Neural progenitor cell (in vitro differentiated cells): ENCODE measurements at regions not wholly inside any gene's neighbourhood (a gene's known extent, or its start where the extent isn't known, plus 50 kb on each side); places are given as distances from the start of the nearest gene placed in this dataset.

Source experiments
- DNase-seq: peaks from one replicate; pipeline ENCODE4 v3.0.0-alpha.2; 2016; ENCODE audit warnings: low spot score
- H2AFZ ChIP-seq: fragments of 200-600 bp; sonication (generic); replicated peaks from 2 replicates; pipeline ENCODE4 v1.6.1; 2016; ENCODE audit warnings: antibody characterized with exemption
- H3F3A ChIP-seq: fragments of 200-600 bp; sonication (generic); 2 replicates; pipeline ENCODE4 v1.6.1; 2016; ENCODE audit warnings: antibody characterized with exemption, low read depth
- H3K27ac ChIP-seq: fragments of 200-600 bp; sonication (generic); 2 replicates; pipeline ENCODE4 v1.5.1; 2016; ENCODE audit warnings: mild to moderate bottlenecking
- H3K27me3 ChIP-seq: fragments of 200-600 bp; sonication (generic); 2 replicates; pipeline ENCODE4 v1.6.1; 2016; ENCODE audit warnings: mild to moderate bottlenecking, moderate library complexity
- H3K36me3 ChIP-seq: fragments of 200-600 bp; sonication (generic); 2 replicates; pipeline ENCODE4 v1.5.1; 2016
- H3K4me1 ChIP-seq: fragments of 200-600 bp; sonication (generic); 2 replicates; pipeline ENCODE4 v1.6.1; 2016; ENCODE audit warnings: mixed run types
- H3K4me2 ChIP-seq: fragments of 200-600 bp; sonication (generic); 2 replicates; pipeline ENCODE4 v1.6.1; 2016
- H3K4me3 ChIP-seq: fragments of 200-600 bp; sonication (generic); 2 replicates; pipeline ENCODE4 v1.5.1; 2016
- H3K79me2 ChIP-seq: fragments of 200-600 bp; sonication (generic); 2 replicates; pipeline ENCODE4 v1.6.1; 2016; ENCODE audit warnings: low read depth
- H3K9ac ChIP-seq: fragments of 200-600 bp; sonication (generic); 2 replicates; pipeline ENCODE4 v1.6.1; 2016
- H3K9me3 ChIP-seq: fragments of 200-600 bp; sonication (generic); 2 replicates; pipeline ENCODE4 v1.5.1; 2016; ENCODE audit warnings: low read depth
- H4K20me1 ChIP-seq: fragments of 200-600 bp; sonication (generic); 2 replicates; pipeline ENCODE4 v1.6.1; 2016; ENCODE audit warnings: low read depth
- H3K27ac Mint-ChIP-seq: 3 replicates; pipeline ENCODE4 v1.8.0; 2021; ENCODE audit warnings: mixed read lengths
- H3K27me3 Mint-ChIP-seq: 2 replicates; pipeline ENCODE4 v1.8.0; 2022; ENCODE audit warnings: low read depth, mild to moderate bottlenecking, inconsistent platforms, moderate library complexity, mixed read lengths; ENCODE audit not compliant: insufficient read depth
- H3K36me3 Mint-ChIP-seq: 3 replicates; pipeline ENCODE4 v1.8.0; 2021; ENCODE audit warnings: mixed read lengths
- H3K4me1 Mint-ChIP-seq: 3 replicates; pipeline ENCODE4 v1.8.0; 2021; ENCODE audit warnings: mixed read lengths
- H3K4me3 Mint-ChIP-seq: 3 replicates; pipeline ENCODE4 v1.8.0; 2021; ENCODE audit warnings: mild to moderate bottlenecking, moderate library complexity, mixed read lengths
- H3K9me3 Mint-ChIP-seq: 3 replicates; pipeline ENCODE4 v1.8.0; 2020; ENCODE audit warnings: mixed read lengths
- CTCF ChIP-seq: fragments of 200-600 bp; sonication (generic); IDR thresholded peaks from 2 replicates; pipeline ENCODE4 v1.5.1; 2017; ENCODE audit warnings: antibody characterized with exemption, mild to moderate bottlenecking
- EZH2 ChIP-seq: fragments of 200-600 bp; sonication (generic); IDR thresholded peaks from 2 replicates; pipeline ENCODE4 v1.6.1; 2017; ENCODE audit warnings: antibody characterized with exemption, mild to moderate bottlenecking, moderate library complexity
- EZH2phosphoT487 ChIP-seq: fragments of 200-600 bp; sonication (generic); IDR thresholded peaks from 2 replicates; pipeline ENCODE4 v1.6.1; 2017; ENCODE audit warnings: antibody characterized with exemption

- DNase-seq, result peak; percentile 47
- H3K36me3 Mint-ChIP-seq, result peaks cover 5% of the 10 kb centered on the region
- no peak overlapping the region for H3K9ac ChIP-seq
- peak overlapping the region; percentile 43 for H3K4me3 Mint-ChIP-seq
- no peaks in the 10 kb centered on the region for H3F3A ChIP-seq
- no peaks in the 10 kb centered on the region for H3K9me3 ChIP-seq
- H3K27ac ChIP-seq, result no peak overlapping the region
- no peaks in the 10 kb centered on the region for H3K79me2 ChIP-seq
- no peak overlapping the region for H3K27ac Mint-ChIP-seq
- no peak overlapping the region for H3K4me3 ChIP-seq
- H3K27me3 Mint-ChIP-seq, result peaks cover 10% of the 10 kb centered on the region
- no peaks in the 10 kb centered on the region for H4K20me1 ChIP-seq
- H3K4me1 ChIP-seq, result no peaks in the 10 kb centered on the region
- peaks cover 10% of the 10 kb centered on the region for H3K9me3 Mint-ChIP-seq
- TF ChIP-seq EZH2phosphoT487 (no peak), CTCF (peak; percentile 61), EZH2 (no peak)
- peaks cover 28% of the 10 kb centered on the region for H3K4me1 Mint-ChIP-seq
- H2AFZ ChIP-seq, result no peak overlapping the region
- H3K36me3 ChIP-seq, result no peaks in the 10 kb centered on the region
- no peaks in the 10 kb centered on the region for H3K27me3 ChIP-seq
- H3K4me2 ChIP-seq, result no peak overlapping the region
These were observed 112.4 kb downstream of the NUFIP1 start for GRCh38 chr13:44876782-44877324.

GRCh38 chr13:44874886-44875630, 114.2 kb downstream of the NUFIP1 start:
- Histone ChIP-seq H3K4me1 (no peaks in the 10 kb centered on the region), H4K20me1 (no peaks in the 10 kb centered on the region), H3K4me2 (no peak overlapping the region), H2AFZ (no peak overlapping the region), H3F3A (no peaks in the 10 kb centered on the region), H3K36me3 (no peaks in the 10 kb centered on the region), H3K9ac (no peak overlapping the region), H3K27me3 (no peaks in the 10 kb centered on the region), H3K9me3 (no peaks in the 10 kb centered on the region), H3K4me3 (no peak overlapping the region), H3K27ac (no peak overlapping the region), H3K79me2 (no peaks in the 10 kb centered on the region)
- no peak for DNase-seq
- peaks cover 28% of the 10 kb centered on the region for H3K4me1 Mint-ChIP-seq
- peaks cover 10% of the 10 kb centered on the region for H3K9me3 Mint-ChIP-seq
- peaks cover 5% of the 10 kb centered on the region for H3K27me3 Mint-ChIP-seq
- H3K36me3 Mint-ChIP-seq, result peaks cover 3% of the 10 kb centered on the region
- peak overlapping the region; percentile 63 for H3K27ac Mint-ChIP-seq
- no peak overlapping the region for H3K4me3 Mint-ChIP-seq
- TF ChIP-seq EZH2 (no peak), EZH2phosphoT487 (no peak), CTCF (no peak)

GRCh38 chr13:44874176-44874575, 115.1 kb downstream of the NUFIP1 start:
- no peak overlapping the region for H3K9ac ChIP-seq
- H3K4me3 ChIP-seq, result no peak overlapping the region
- no peak for TF ChIP-seq EZH2phosphoT487
- TF ChIP-seq CTCF, result no peak
- TF ChIP-seq EZH2, result no peak
- H4K20me1 ChIP-seq, result no peaks in the 10 kb centered on the region
- peak overlapping the region; percentile 6 for H2AFZ ChIP-seq
- no peak overlapping the region for H3K4me2 ChIP-seq
- no peak overlapping the region for H3K4me3 Mint-ChIP-seq
- peaks cover 5% of the 10 kb centered on the region for H3K27me3 Mint-ChIP-seq
- no peaks in the 10 kb centered on the region for H3K27me3 ChIP-seq
- H3K4me1 ChIP-seq, result no peaks in the 10 kb centered on the region
- H3K36me3 ChIP-seq, result no peaks in the 10 kb centered on the region
- H3K27ac ChIP-seq, result no peak overlapping the region
- H3F3A ChIP-seq, result no peaks in the 10 kb centered on the region
- no peak for DNase-seq
- H3K9me3 Mint-ChIP-seq, result peaks cover 10% of the 10 kb centered on the region
- no peaks in the 10 kb centered on the region for H3K79me2 ChIP-seq
- peak overlapping the region; percentile 63 for H3K27ac Mint-ChIP-seq
- peaks cover 28% of the 10 kb centered on the region for H3K4me1 Mint-ChIP-seq
- H3K9me3 ChIP-seq, result no peaks in the 10 kb centered on the region
- peaks cover 3% of the 10 kb centered on the region for H3K36me3 Mint-ChIP-seq
